IMR-90 (cell line): ENCODE measurements at regions not wholly inside any gene's neighbourhood (a gene's known extent, or its start where the extent isn't known, plus 50 kb on each side); places are given as distances from the start of the nearest gene placed in this dataset.

Source experiments
- ATAC-seq: fragments of 200-7000 bp; cut with Tn5 transposase; 2 replicates; pipeline ENCODE4 v1.9.1; 2020; ENCODE audit warnings: low read depth, mild to moderate bottlenecking, moderate library complexity
- BruUV-seq: library from RNA; stranded (reverse); fragments of 400-500 nt; replicated peaks from 2 replicates; lab custom pipeline; 2021; lab: Mats Ljungman, UMichigan
- CTCF ChIA-PET: fragments of 300-600 bp; formaldehyde crosslinking; extraction: SDS; loops from one replicate; lab custom pipeline; 2021; ENCODE audit warnings: antibody characterized with exemption; lab: Yijun Ruan, JAX
- POLR2A ChIA-PET: fragments of 300-600 bp; sonication (Branson Sonifier 250); formaldehyde crosslinking; loops from one replicate; lab custom pipeline; 2022; ENCODE audit warnings: antibody characterized with exemption; ENCODE audit not compliant: unreplicated experiment; lab: Charles Lee
- DNase-seq: peaks from one replicate; pipeline ENCODE4 v3.0.0; 2013
- H2AFZ ChIP-seq: replicated peaks from 2 replicates; pipeline ENCODE3; 2013; ENCODE audit warnings: low read length, mild to moderate bottlenecking; ENCODE audit not compliant: poor library complexity
- H2AK5ac ChIP-seq: 2 replicates; pipeline ENCODE4 v1.6.1; 2013; ENCODE audit warnings: low read depth, low read length, inconsistent platforms
- H2AK9ac ChIP-seq: replicated peaks from 2 replicates; pipeline ENCODE3; 2013; ENCODE audit warnings: mild to moderate bottlenecking, low read depth, low read length, moderate library complexity; ENCODE audit not compliant: poor library complexity
- H2BK120ac ChIP-seq: 2 replicates; pipeline ENCODE4 v1.6.1; 2013; ENCODE audit warnings: low read depth, low read length, inconsistent platforms
- H2BK15ac ChIP-seq: 3 replicates; pipeline ENCODE4 v1.6.1; 2013; ENCODE audit warnings: low read depth, low read length, inconsistent platforms
- H2BK20ac ChIP-seq: 2 replicates; pipeline ENCODE4 v1.6.1; 2013; ENCODE audit warnings: low read depth, mild to moderate bottlenecking, inconsistent platforms, low read length, moderate library complexity
- H2BK5ac ChIP-seq: 2 replicates; pipeline ENCODE4 v1.6.1; 2013; ENCODE audit warnings: mild to moderate bottlenecking, low read depth, low read length, inconsistent platforms; ENCODE audit not compliant: poor library complexity, severe bottlenecking
- H3K14ac ChIP-seq: replicated peaks from 2 replicates; pipeline ENCODE4 v1.6.1; 2013; ENCODE audit warnings: low read depth, low read length, inconsistent platforms
- H3K18ac ChIP-seq: 2 replicates; pipeline ENCODE4 v1.6.1; 2013; ENCODE audit warnings: low read depth, low read length, control low read depth
- H3K23ac ChIP-seq: 2 replicates; pipeline ENCODE4 v1.6.1; 2013; ENCODE audit warnings: low read depth, low read length, inconsistent platforms
- H3K27ac ChIP-seq: 2 replicates; pipeline ENCODE4 v1.5.1; 2013; ENCODE audit warnings: mild to moderate bottlenecking, control low read depth, low read length; ENCODE audit not compliant: insufficient read depth
- H3K27me3 ChIP-seq: 2 replicates; pipeline ENCODE4 v1.6.1; 2013; ENCODE audit warnings: low read length; ENCODE audit not compliant: control insufficient read depth, insufficient read depth
- H3K36me3 ChIP-seq: 2 replicates; pipeline ENCODE4 v1.6.1; 2013; ENCODE audit warnings: low read length, mixed read lengths; ENCODE audit not compliant: control insufficient read depth, insufficient read depth
- H3K4ac ChIP-seq: 2 replicates; pipeline ENCODE4 v1.6.1; 2013; ENCODE audit warnings: low read depth, low read length, inconsistent platforms
- H3K4me1 ChIP-seq: 2 replicates; pipeline ENCODE4 v1.6.1; 2013; ENCODE audit warnings: low read length, mixed read lengths; ENCODE audit not compliant: control insufficient read depth, insufficient read depth
- H3K4me2 ChIP-seq: 2 replicates; pipeline ENCODE4 v1.6.1; 2013; ENCODE audit warnings: low read depth, mild to moderate bottlenecking, control low read depth, low read length, moderate library complexity
- H3K4me3 ChIP-seq: 2 replicates; pipeline ENCODE4 v1.5.1; 2013; ENCODE audit warnings: low read depth, mild to moderate bottlenecking, control low read depth, low read length, moderate library complexity; ENCODE audit not compliant: insufficient read depth
- H3K56ac ChIP-seq: 2 replicates; pipeline ENCODE4 v1.6.1; 2013; ENCODE audit warnings: low read length, inconsistent platforms; ENCODE audit not compliant: insufficient read depth; ENCODE audit errors: extremely low read depth
- H3K79me1 ChIP-seq, 2 experiments: 2 replicates each; pipeline ENCODE4 v1.6.1; 2013; ENCODE audit warnings: low read length in 2 of 2, inconsistent platforms in 1 of 2, low read depth in 1 of 2
- H3K9ac ChIP-seq: 2 replicates; pipeline ENCODE4 v1.6.1; 2013; ENCODE audit warnings: low read depth, low read length, control low read depth
- H3K9me1 ChIP-seq: 2 replicates; pipeline ENCODE4 v1.6.1; 2013; ENCODE audit warnings: low read length, inconsistent platforms; ENCODE audit not compliant: insufficient read depth
- H3K9me3 ChIP-seq: 2 replicates; pipeline ENCODE4 v1.6.1; 2013; ENCODE audit warnings: low read length; ENCODE audit not compliant: control insufficient read depth, insufficient read depth
- H4K20me1 ChIP-seq: 2 replicates; pipeline ENCODE4 v1.6.1; 2013; ENCODE audit warnings: low read length, inconsistent platforms; ENCODE audit not compliant: insufficient read depth
- H4K5ac ChIP-seq: 2 replicates; pipeline ENCODE4 v1.6.1; 2013; ENCODE audit warnings: mild to moderate bottlenecking, low read depth, low read length, control low read depth
- H4K8ac ChIP-seq, 2 experiments: 2 replicates each; pipeline ENCODE4 v1.6.1; 2013; ENCODE audit warnings: low read depth in 2 of 2, low read length in 2 of 2, control low read depth in 1 of 2, inconsistent platforms in 1 of 2
- H4K91ac ChIP-seq: 2 replicates; pipeline ENCODE4 v1.6.1; 2013; ENCODE audit warnings: low read depth, low read length, inconsistent platforms; ENCODE audit not compliant: insufficient read depth
- BHLHE40 ChIP-seq: fragments of 150-350 bp; IDR thresholded peaks from 2 replicates; pipeline ENCODE4 v1.6.1; 2016; ENCODE audit warnings: mild to moderate bottlenecking, low read depth, low read length
- CEBPB ChIP-seq: IDR thresholded peaks from 2 replicates; pipeline ENCODE4 v1.6.1; 2012; ENCODE audit warnings: low read depth, low read length, improper control_type of control experiment
- CHD1 ChIP-seq: IDR thresholded peaks from 2 replicates; pipeline ENCODE4 v1.6.1; 2012; ENCODE audit warnings: low read depth, low read length, improper control_type of control experiment
- MAFK ChIP-seq: IDR thresholded peaks from 2 replicates; pipeline ENCODE4 v1.6.1; 2012; ENCODE audit warnings: low read depth, low read length, improper control_type of control experiment
- MAZ ChIP-seq: IDR thresholded peaks from 2 replicates; pipeline ENCODE4 v1.6.1; 2012; ENCODE audit warnings: low read depth, mild to moderate bottlenecking, low read length, improper control_type of control experiment, moderate library complexity, borderline replicate concordance
- MXI1 ChIP-seq: IDR thresholded peaks from 2 replicates; pipeline ENCODE4 v1.6.1; 2012; ENCODE audit warnings: low read depth, mild to moderate bottlenecking, low read length, moderate library complexity, borderline replicate concordance
- NFE2L2 ChIP-seq: fragments of 150-350 bp; IDR thresholded peaks from 2 replicates; pipeline ENCODE4 v1.6.1; 2016; ENCODE audit warnings: low read depth, mild to moderate bottlenecking, low read length
- POLR2A ChIP-seq: IDR thresholded peaks from 2 replicates; pipeline ENCODE4 v1.6.1; 2012; ENCODE audit warnings: mild to moderate bottlenecking, low read depth, low read length
- RAD21 ChIP-seq: IDR thresholded peaks from 2 replicates; pipeline ENCODE4 v1.6.1; 2012; ENCODE audit warnings: low read length, improper control_type of control experiment
- RCOR1 ChIP-seq: IDR thresholded peaks from 2 replicates; pipeline ENCODE4 v1.6.1; 2012; ENCODE audit warnings: mild to moderate bottlenecking, low read length, improper control_type of control experiment; ENCODE audit not compliant: insufficient replicate concordance
- RFX5 ChIP-seq: IDR thresholded peaks from 2 replicates; pipeline ENCODE4 v1.8.0; 2012; ENCODE audit warnings: low read depth, mild to moderate bottlenecking, low read length, moderate library complexity
- SMC3 ChIP-seq: fragments of 150-350 bp; IDR thresholded peaks from 2 replicates; pipeline ENCODE4 v1.6.1; 2016; ENCODE audit warnings: low read depth, mild to moderate bottlenecking, antibody characterized with exemption, low read length, moderate library complexity
- WGBS, 2 experiments: methylation state at CpG; one replicate each; pipeline versions ENCODE4 v1.1.5 to v1.1.7; 2013; ENCODE audit warnings: missing lambda C conversion rate in 2 of 2; ENCODE audit not compliant: insufficient read length in 1 of 2; ENCODE audit errors: extremely low coverage in 2 of 2; 5-methylcytosine and 5-hydroxymethylcytosine counted together
- dilution Hi-C: fragments of 300-500 bp; cut with HindIII; formaldehyde crosslinking; loops from one replicate; pipeline ENCODE4 v1.14.3; 2018; ENCODE audit warnings: low sequenced_read_pairs; ENCODE audit not compliant: unreplicated experiment
- in situ Hi-C: fragments of 300-500 bp; cut with MboI; formaldehyde crosslinking; loops from 3 replicates; pipeline ENCODE4 v1.14.3; 2019; ENCODE audit warnings: low sequenced_read_pairs, inconsistent platforms, mixed read lengths
- intact Hi-C: fragments of 100-400 bp; cut with micrococcal nuclease; formaldehyde crosslinking; loops from 2 replicates; pipeline ENCODE4 v1.10.0; 2022
- TF ChIP-seq, protein P1 (sequence below): fragments of 150-350 bp; IDR thresholded peaks from 2 replicates; pipeline ENCODE4 v1.6.1; 2017; ENCODE audit warnings: mild to moderate bottlenecking, antibody characterized with exemption, low read length, low read depth
- TF ChIP-seq, protein P2 (sequence below): fragments of 150-350 bp; IDR thresholded peaks from 2 replicates; pipeline ENCODE4 v1.6.1; 2016; ENCODE audit warnings: low read depth, mild to moderate bottlenecking, low read length, moderate library complexity, borderline replicate concordance

DNA sequence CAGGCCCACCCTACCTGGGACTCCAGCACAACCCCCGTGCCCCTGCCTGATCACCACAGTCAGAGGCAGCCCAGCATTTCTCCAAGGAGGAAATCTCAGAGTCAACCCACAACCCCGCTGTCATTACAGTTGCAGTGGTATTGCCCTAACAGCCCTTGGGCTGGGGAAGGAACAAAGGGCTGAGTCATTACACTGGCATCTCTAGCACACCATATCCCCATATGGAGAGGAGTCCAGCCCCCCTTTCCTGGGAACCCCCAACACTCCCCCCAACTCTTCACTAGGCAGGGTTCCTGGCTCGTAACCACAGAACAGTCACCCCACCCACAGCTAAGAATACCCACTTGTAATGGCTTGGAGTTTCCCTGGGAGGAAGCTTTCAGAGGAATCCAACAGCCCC is 149.4 kb upstream of the OGFRL1 start:
- in situ Hi-C loops (no loop called here), dilution Hi-C loops (no loop called here)
- WGBS, 2 experiments: 50% methylated on average over 1 of the region's 3 CpGs; no CpG with 5 or more reads in 1 of the 2 experiments

More for the DNA sequence above, 149.4 kb upstream of the OGFRL1 start:
- no peak overlapping the region for H4K91ac ChIP-seq
- no peaks in the 10 kb centered on the region for H3K79me1 ChIP-seq
- no peak overlapping the region for H3K9ac ChIP-seq
- no peak overlapping the region for H2AK5ac ChIP-seq
- H3K9me1 ChIP-seq: no peaks in the 10 kb centered on the region
- H2BK20ac ChIP-seq: no peak overlapping the region
- no TSS peak for BruUV-seq
- intact Hi-C loops: no loop called here
- H3K4me3 ChIP-seq: no peak overlapping the region
- CTCF ChIA-PET: no interaction called here
- POLR2A ChIA-PET: no interaction called here
- H3K9me3 ChIP-seq: no peaks in the 10 kb centered on the region
- H4K20me1 ChIP-seq: no peaks in the 10 kb centered on the region
- TF ChIP-seq NFE2L2 (no peak), RCOR1 (no peak), RFX5 (no peak), RAD21 (no peak), MXI1 (no peak), CHD1 (no peak), MAFK (no peak), MAZ (no peak), BHLHE40 (no peak), CEBPB (no peak), SMC3 (no peak), POLR2A (no peak)
- TF ChIP-seq, protein P1, sequence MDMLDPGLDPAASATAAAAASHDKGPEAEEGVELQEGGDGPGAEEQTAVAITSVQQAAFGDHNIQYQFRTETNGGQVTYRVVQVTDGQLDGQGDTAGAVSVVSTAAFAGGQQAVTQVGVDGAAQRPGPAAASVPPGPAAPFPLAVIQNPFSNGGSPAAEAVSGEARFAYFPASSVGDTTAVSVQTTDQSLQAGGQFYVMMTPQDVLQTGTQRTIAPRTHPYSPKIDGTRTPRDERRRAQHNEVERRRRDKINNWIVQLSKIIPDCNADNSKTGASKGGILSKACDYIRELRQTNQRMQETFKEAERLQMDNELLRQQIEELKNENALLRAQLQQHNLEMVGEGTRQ: no peak
- TF ChIP-seq, protein P2, sequence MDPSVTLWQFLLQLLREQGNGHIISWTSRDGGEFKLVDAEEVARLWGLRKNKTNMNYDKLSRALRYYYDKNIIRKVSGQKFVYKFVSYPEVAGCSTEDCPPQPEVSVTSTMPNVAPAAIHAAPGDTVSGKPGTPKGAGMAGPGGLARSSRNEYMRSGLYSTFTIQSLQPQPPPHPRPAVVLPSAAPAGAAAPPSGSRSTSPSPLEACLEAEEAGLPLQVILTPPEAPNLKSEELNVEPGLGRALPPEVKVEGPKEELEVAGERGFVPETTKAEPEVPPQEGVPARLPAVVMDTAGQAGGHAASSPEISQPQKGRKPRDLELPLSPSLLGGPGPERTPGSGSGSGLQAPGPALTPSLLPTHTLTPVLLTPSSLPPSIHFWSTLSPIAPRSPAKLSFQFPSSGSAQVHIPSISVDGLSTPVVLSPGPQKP: no peak
- no peaks in the 10 kb centered on the region for H3K36me3 ChIP-seq
- no peak overlapping the region for H3K18ac ChIP-seq
- no peak overlapping the region for H3K23ac ChIP-seq
- no peak overlapping the region for H3K27ac ChIP-seq
- H4K5ac ChIP-seq: no peak overlapping the region
- H3K4me2 ChIP-seq: no peak overlapping the region
- H3K27me3 ChIP-seq: no peaks in the 10 kb centered on the region; the same call in 1 of the 2 replicates
- DNase-seq (peak; percentile 2), ATAC-seq (no peak)
- no peaks in the 10 kb centered on the region for H3K4me1 ChIP-seq
- no peak overlapping the region for H4K8ac ChIP-seq
- no peak overlapping the region for H3K4ac ChIP-seq
- H3K56ac ChIP-seq: no peak overlapping the region
- no peak overlapping the region for H2AFZ ChIP-seq
- no peak overlapping the region for H2BK120ac ChIP-seq
- no peak overlapping the region for H3K14ac ChIP-seq
- no peak overlapping the region for H2AK9ac ChIP-seq
- no peak overlapping the region for H2BK5ac ChIP-seq
- no peak overlapping the region for H2BK15ac ChIP-seq
